ENCODE measurements at regions not wholly inside any gene's neighbourhood (a gene's known extent, or its start where the extent isn't known, plus 50 kb on each side); places are given as distances from the start of the nearest gene placed in this dataset.

DNA sequence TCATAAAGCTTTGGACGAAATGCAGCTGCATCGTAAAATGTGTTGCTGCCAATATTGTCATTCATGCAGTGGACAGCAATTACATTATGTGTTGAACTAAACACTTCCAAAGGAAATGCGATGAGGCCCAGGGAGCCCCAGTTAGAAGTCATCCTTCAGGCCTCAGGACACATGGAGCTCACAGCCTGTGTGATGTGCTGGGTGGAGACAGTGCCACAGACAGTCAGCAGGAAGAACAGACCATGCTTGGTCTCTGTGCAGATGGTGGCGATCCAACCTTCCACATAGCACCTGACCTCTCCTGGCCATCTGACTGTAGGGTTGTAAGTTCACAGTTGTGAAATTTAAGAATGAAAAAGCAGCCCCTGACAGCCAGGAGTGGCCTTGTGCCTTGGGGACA is 118.3 kb upstream of the ALKAL2 start:
- Histone ChIP-seq H3K4me3 (ENCODE audit: low read length) (no peak overlapping the region), H3K9me3 (ENCODE audit: control insufficient read depth in 1 of 2, insufficient read depth in 1 of 2, low read length in 2 of 2) (peaks cover 0 to 12% of the 10 kb centered on the region in 2 experiments), H3K36me3 (ENCODE audit: insufficient read depth, low read length) (no peaks in the 10 kb centered on the region), H3K4me1 (ENCODE audit: insufficient read depth, low read length) (no peaks in the 10 kb centered on the region), H3K27me3 (ENCODE audit: control insufficient read depth in 1 of 2, insufficient read depth in 2 of 2, low read length in 2 of 2) (no peaks in the 10 kb centered on the region), H3K27ac (ENCODE audit: low read depth in 1 of 2, low read length in 2 of 2) (no peak overlapping the region)
- Mint-ChIP-seq H3K36me3 (ENCODE audit: low read depth) (no peaks in the 10 kb centered on the region), H3K27ac (no peak overlapping the region), H3K27me3 (no peaks in the 10 kb centered on the region), H3K9me3 (no peaks in the 10 kb centered on the region), H3K4me1 (ENCODE audit: low read depth) (no peaks in the 10 kb centered on the region), H3K4me3 (no peak overlapping the region)
- no peak for ATAC-seq (ENCODE audit: poor library complexity)
- ChIA-PET CTCF (no interaction called here), POLR2A (no interaction called here)
- intact Hi-C loops (cut with DNase I, micrococcal nuclease): no loop called here
- TF ChIP-seq, protein P1, sequence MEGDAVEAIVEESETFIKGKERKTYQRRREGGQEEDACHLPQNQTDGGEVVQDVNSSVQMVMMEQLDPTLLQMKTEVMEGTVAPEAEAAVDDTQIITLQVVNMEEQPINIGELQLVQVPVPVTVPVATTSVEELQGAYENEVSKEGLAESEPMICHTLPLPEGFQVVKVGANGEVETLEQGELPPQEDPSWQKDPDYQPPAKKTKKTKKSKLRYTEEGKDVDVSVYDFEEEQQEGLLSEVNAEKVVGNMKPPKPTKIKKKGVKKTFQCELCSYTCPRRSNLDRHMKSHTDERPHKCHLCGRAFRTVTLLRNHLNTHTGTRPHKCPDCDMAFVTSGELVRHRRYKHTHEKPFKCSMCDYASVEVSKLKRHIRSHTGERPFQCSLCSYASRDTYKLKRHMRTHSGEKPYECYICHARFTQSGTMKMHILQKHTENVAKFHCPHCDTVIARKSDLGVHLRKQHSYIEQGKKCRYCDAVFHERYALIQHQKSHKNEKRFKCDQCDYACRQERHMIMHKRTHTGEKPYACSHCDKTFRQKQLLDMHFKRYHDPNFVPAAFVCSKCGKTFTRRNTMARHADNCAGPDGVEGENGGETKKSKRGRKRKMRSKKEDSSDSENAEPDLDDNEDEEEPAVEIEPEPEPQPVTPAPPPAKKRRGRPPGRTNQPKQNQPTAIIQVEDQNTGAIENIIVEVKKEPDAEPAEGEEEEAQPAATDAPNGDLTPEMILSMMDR (IDR thresholded peaks at IDR 0.05): no peak
- DNase-seq: no peak

DNA sequence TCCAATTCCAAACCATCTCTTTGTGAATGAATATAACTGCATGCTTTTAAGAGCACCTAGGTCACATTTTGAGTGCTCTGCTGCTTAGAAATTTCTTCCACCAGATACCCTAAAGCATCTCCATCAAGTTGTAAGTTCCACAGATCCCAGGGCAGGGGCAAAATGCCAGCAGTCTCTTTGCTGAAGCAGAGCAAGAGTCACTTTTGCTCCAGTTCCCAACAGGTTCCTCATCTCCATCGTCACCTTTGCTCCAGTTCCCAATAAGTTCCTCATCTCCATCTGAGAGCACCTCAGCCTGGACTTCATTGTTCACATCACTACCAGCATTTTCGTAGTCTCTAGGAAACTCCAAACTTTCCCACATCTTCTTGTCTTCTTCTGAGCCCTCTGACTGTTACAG is 116.7 kb upstream of the ALKAL2 start:
- H3K27ac ChIP-seq (ENCODE audit: low read depth in 1 of 2, low read length in 2 of 2): no peak overlapping the region
- Mint-ChIP-seq H3K27ac (no peak overlapping the region), H3K27me3 (no peaks in the 10 kb centered on the region), H3K36me3 (ENCODE audit: low read depth) (no peaks in the 10 kb centered on the region), H3K4me3 (no peak overlapping the region), H3K4me1 (ENCODE audit: low read depth) (no peaks in the 10 kb centered on the region), H3K9me3 (no peaks in the 10 kb centered on the region)
- intact Hi-C loops (cut with DNase I, micrococcal nuclease): no loop called here
- CTCF ChIA-PET: no interaction called here
- no peak for ATAC-seq (ENCODE audit: poor library complexity)
- H3K9me3 ChIP-seq (ENCODE audit: control insufficient read depth in 1 of 2, insufficient read depth in 1 of 2, low read length in 2 of 2): peaks cover 0 to 9% of the 10 kb centered on the region in 2 experiments
- no peaks in the 10 kb centered on the region for H3K4me1 ChIP-seq (ENCODE audit: insufficient read depth, low read length)
- TF ChIP-seq, protein P1 (IDR thresholded peaks at IDR 0.05): no peak
- H3K27me3 ChIP-seq (ENCODE audit: control insufficient read depth in 1 of 2, insufficient read depth in 2 of 2, low read length in 2 of 2): no peaks in the 10 kb centered on the region
- no peak overlapping the region for H3K4me3 ChIP-seq (ENCODE audit: low read length)
- POLR2A ChIA-PET: no interaction called here
- DNase-seq: no peak
- no peaks in the 10 kb centered on the region for H3K36me3 ChIP-seq (ENCODE audit: insufficient read depth, low read length)

DNA sequence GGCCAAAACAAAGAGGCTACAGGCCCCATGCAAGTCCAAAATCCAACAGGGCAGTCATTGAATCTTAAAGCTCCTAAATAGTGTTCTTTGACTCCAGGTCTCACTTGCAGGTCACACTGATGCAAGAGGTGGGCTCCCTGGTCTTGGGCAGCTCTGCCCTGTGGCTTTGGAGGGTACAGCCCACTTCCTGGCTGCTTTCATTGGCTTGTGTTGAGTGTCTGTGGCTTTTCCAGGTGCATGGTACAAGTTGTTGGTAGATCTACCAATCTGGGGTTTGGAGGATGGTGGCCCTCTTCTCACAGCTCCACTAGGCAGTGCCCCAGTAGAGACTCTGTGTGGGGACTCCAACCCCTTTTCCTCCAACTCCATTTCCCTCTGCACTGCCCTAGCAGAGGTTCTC is 115.8 kb upstream of the ALKAL2 start:
- H3K4me1 Mint-ChIP-seq (ENCODE audit: low read depth): no peaks in the 10 kb centered on the region
- H3K27me3 Mint-ChIP-seq: no peaks in the 10 kb centered on the region
- H3K27ac ChIP-seq (ENCODE audit: low read depth in 1 of 2, low read length in 2 of 2): no peak overlapping the region
- ChIA-PET CTCF (no interaction called here), POLR2A (no interaction called here)
- no peaks in the 10 kb centered on the region for H3K9me3 Mint-ChIP-seq
- no peaks in the 10 kb centered on the region for H3K4me1 ChIP-seq (ENCODE audit: insufficient read depth, low read length)
- intact Hi-C loops (cut with DNase I, micrococcal nuclease): no loop called here
- no peak overlapping the region for H3K4me3 Mint-ChIP-seq
- no peaks in the 10 kb centered on the region for H3K36me3 ChIP-seq (ENCODE audit: insufficient read depth, low read length)
- peaks cover 0 to 9% of the 10 kb centered on the region in 2 experiments for H3K9me3 ChIP-seq (ENCODE audit: control insufficient read depth in 1 of 2, insufficient read depth in 1 of 2, low read length in 2 of 2)
- no peaks in the 10 kb centered on the region for H3K36me3 Mint-ChIP-seq (ENCODE audit: low read depth)
- TF ChIP-seq, protein P1 (IDR thresholded peaks at IDR 0.05): no peak
- H3K27me3 ChIP-seq (ENCODE audit: control insufficient read depth in 1 of 2, insufficient read depth in 2 of 2, low read length in 2 of 2): no peaks in the 10 kb centered on the region
- H3K4me3 ChIP-seq (ENCODE audit: low read length): no peak overlapping the region
- ATAC-seq (ENCODE audit: poor library complexity): no peak
- H3K27ac Mint-ChIP-seq: no peak overlapping the region
- DNase-seq: no peak

Measured in CD4-positive, alpha-beta T cell (primary cell).